RPMI7951 (cell line): ENCODE measurements at regions not wholly inside any gene's neighbourhood (a gene's known extent, or its start where the extent isn't known, plus 50 kb on each side); places are given as distances from the start of the nearest gene placed in this dataset.
A peak's percentile ranks its signal among the peaks of the same experiment; 100 is the strongest.
"Not testable (repeated sequence)": the region's sequence is repeated elsewhere in the genome, so short reads cannot be mapped to it uniquely, and the experiment has no call there.

Experiments used
- DNase-seq: peaks from one replicate; pipeline ENCODE4 v3.0.0-alpha.2; 2012; ENCODE audit warnings: low read depth

DNA sequence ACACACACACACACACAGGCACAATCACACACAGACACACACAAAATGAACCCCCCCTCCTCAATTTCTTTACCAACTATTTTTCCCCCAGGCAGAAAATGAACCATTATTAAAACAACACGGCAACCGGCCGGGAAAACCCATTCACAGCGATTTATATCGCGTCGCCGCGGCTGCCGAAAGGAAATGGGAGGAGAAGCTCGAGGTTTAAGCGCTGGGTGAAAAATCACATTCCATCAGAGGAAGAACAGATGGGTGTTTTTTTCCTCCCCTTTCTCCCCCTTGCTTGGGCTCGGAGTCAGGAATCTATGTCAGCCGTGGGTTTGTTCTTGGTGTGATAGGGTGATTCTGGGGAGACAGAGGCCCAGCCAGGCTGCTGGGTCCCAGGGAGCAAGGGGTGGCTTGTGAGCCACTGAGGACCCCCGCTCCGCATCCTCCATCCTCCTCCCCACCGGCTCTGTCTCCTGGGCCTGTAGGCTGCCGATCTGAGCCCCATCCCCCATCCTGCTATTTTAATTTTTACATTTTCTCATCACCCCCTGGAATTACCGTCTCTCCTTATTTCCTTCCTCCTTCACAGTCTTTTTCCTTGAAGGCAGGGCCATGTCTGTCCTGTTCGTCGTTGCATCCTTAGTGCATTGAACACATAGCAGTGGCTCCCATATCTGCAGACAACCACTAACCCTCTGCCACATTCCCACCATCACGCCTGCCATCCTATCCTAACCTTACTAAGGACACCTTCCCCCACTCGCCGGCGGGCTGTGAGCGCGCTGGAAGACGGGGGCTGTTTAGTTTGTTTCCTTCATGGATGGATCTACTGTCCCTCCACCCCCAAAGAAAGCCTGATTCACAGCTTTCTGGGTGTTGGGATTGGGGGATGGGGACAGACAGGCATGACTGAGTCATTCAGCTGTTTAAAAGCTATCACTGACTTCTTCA lies 137.7 kb downstream of the CRLF3 start:
- DNase-seq = peak; percentile 44

DNA sequence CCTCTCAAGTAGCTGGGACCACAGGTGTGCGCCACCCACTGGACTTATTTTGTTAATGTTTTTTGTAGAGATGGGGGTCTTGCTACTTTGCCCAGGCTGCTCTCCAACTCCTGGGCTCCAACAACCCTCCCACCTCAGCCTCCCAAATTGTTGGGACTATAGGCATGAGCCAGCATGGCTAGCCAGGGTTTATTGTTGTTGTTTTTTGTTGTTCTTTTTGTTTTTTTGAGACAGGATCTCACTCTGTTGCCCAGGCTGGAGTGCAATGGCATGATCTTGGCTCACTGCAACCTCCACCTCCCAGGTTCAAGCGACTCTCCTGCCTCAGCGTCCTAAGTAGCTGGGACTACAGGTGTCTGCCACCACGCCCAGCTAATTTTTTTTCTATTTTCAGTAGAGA lies 142.2 kb downstream of the CRLF3 start:
- DNase-seq = not testable (repeated sequence)

GRCh38 chr17:30680681-30681080 lies 143.8 kb downstream of the CRLF3 start:
- not testable (repeated sequence) for DNase-seq

- DNase-seq = no peak
Observed at GRCh38 chr17:30677550-30678249, 146.8 kb downstream of the CRLF3 start.

DNA sequence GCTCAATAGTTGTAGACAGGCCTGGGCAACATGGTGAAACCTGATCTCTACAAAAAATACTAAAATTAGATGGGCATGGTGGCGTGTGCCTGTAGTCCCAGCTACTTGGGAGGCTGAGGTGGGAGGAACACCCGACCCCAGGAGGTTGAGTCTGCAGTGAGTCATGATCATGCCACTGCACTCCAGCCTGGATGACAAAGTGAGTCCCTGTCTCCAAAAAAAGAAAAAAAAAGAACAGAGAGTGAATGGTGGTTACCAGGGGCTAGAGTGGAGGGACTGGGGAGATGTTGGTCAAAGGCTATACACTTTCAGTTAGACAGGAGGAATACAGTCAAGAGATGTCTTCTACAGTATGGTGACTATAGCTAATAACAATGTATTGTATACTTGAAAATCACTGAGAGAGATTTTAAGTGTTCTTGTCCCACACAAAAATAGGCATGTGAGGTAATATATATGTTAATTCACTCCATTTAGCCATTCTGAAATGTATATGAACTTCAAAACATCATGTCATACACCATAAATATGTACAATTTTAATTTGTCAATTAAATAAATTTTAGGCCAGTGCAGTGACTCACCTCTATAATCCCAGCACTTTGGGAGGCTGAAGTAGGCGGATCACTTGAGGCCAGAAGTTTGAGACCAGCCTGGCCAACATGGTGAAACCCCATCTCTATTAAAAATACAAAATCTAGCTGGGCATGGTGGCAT lies 148.6 kb downstream of the CRLF3 start:
- DNase-seq = not testable (repeated sequence)

- DNase-seq = not testable (repeated sequence)
Observed at GRCh38 chr17:30669217-30669649, 155.3 kb downstream of the CRLF3 start.

DNA sequence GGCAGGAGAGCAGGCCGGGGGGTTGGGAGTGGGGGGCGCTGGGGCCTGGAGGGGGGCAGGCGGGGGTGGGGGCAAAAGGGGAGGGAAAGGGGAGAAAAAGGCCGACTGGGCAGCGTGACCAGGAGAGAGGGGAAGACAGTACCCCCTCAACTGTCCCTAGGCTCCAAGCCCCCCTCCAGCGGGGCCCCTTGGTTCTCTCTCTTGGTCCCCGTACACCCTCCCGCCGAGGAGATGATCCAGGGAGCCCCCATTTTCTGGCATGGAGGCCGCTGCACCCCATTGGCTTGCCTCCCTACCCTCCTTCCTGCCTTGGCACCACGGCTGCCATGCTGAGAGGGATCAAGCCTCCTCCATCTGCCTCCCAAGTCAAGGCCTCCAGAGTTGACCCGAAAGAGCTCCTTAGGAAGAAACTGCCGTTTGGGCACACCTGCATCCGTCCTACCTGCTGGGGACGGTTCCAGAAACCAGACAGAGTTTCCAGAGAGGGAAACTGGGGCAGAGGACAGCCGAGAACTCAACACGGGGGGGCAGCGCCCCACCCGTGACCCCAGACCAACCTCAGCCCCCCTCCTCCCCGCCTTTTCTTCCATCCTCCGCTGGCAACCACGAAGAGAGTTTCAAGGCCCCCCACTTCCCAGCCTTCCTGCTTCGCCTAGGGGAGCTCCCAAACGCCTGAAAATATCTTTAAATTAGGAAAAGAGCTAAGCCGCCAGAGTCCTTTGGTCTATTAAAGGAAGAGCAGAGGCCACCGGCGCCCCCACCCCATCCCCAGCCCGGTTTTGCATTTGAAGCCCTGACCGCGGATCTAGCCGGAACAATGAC lies 155.9 kb downstream of the CRLF3 start:
- not testable (repeated sequence) for DNase-seq

- peak; percentile 81 for DNase-seq
Observed at GRCh38 chr17:30667657-30668359, 156.7 kb downstream of the CRLF3 start.

GRCh38 chr17:30666838-30667656 lies 157.4 kb downstream of the CRLF3 start:
- DNase-seq = not testable (repeated sequence)

GRCh38 chr17:30663727-30664455 lies 160.6 kb downstream of the CRLF3 start:
- not testable (repeated sequence) for DNase-seq

GRCh38 chr17:30657148-30657547 lies 167.3 kb downstream of the CRLF3 start:
- not testable (repeated sequence) for DNase-seq

- DNase-seq = not testable (repeated sequence)
Observed at GRCh38 chr17:30653038-30653437, 171.5 kb downstream of the CRLF3 start.

DNA sequence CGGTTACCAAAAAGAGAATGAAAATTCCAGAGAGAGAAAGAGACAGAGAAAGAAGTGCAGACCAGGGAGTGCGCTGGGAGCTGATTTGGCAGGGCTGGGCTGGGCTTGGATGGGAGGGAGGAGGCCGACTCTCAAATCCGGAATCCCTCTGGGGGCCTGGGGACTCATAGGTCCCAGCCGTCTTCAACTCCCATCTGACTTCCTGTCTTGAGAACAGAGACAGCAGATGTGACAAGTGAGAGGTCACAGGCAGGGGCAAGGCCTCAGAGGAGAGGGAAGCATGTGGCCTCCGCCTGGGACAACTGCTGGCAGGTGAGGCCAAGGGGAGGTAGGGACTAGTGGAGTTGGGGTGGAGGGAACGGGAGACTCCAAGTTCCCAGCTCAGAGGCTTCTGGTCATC lies 172.9 kb downstream of the GOSR1 start:
- not testable (repeated sequence) for DNase-seq

- DNase-seq = not testable (repeated sequence)
Observed at GRCh38 chr17:30648015-30648620, 170.9 kb downstream of the GOSR1 start.

GRCh38 chr17:30645875-30646274 lies 168.7 kb downstream of the GOSR1 start:
- DNase-seq = peak; percentile 31

DNA sequence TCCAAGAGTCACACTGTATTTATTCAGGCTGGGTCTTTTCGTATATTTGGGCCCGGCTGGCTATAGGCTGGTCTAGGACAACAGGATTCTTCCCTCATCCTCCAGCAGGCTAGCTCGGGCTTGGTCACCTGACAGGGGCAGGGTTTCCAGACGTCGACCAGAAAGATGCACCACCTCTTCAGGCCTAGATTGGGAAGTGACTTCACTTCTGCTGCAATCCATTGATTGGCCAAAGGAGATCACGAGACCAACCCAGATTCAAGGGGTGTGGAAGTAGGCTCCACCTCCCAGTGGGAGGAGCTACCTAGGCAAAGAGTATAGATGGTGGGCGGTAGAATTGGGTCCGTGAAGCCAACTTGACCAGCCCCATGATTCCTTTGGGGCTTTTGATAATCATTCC lies 167.5 kb downstream of the GOSR1 start:
- not testable (repeated sequence) for DNase-seq

- DNase-seq = not testable (repeated sequence)
Observed at GRCh38 chr17:30644287-30644686, 167.1 kb downstream of the GOSR1 start.

GRCh38 chr17:30641428-30641827 lies 164.2 kb downstream of the GOSR1 start:
- DNase-seq = not testable (repeated sequence)
